ENCODE measurements at regions not wholly inside any gene's neighbourhood (a gene's known extent, or its start where the extent isn't known, plus 50 kb on each side); places are given as distances from the start of the nearest gene placed in this dataset.

- POLR2A ChIA-PET, result no interaction called here
- Histone ChIP-seq H3K9me3 (ENCODE audit: control insufficient read depth, insufficient read depth, low read length) (peaks cover 14% of the 10 kb centered on the region), H3K4me3 (ENCODE audit: low read depth, low read length) (no peak overlapping the region), H3K27me3 (ENCODE audit: control insufficient read depth, insufficient read depth, low read length) (no peaks in the 10 kb centered on the region), H3K27ac (ENCODE audit: low read depth, low read length) (no peak overlapping the region)
- TF ChIP-seq, protein P1, sequence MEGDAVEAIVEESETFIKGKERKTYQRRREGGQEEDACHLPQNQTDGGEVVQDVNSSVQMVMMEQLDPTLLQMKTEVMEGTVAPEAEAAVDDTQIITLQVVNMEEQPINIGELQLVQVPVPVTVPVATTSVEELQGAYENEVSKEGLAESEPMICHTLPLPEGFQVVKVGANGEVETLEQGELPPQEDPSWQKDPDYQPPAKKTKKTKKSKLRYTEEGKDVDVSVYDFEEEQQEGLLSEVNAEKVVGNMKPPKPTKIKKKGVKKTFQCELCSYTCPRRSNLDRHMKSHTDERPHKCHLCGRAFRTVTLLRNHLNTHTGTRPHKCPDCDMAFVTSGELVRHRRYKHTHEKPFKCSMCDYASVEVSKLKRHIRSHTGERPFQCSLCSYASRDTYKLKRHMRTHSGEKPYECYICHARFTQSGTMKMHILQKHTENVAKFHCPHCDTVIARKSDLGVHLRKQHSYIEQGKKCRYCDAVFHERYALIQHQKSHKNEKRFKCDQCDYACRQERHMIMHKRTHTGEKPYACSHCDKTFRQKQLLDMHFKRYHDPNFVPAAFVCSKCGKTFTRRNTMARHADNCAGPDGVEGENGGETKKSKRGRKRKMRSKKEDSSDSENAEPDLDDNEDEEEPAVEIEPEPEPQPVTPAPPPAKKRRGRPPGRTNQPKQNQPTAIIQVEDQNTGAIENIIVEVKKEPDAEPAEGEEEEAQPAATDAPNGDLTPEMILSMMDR (IDR thresholded peaks at IDR 0.05; ENCODE audit: low read depth, low read length), result no peak
- no peak for DNase-seq (ENCODE audit: low read depth, low spot score)
- CTCF ChIA-PET, result no interaction called here
Measured at GRCh38 chr3:182212479-182213076, 500.9 kb downstream of the SOX2 start.

- Histone ChIP-seq H3K4me3 (ENCODE audit: low read depth, low read length) (no peak overlapping the region), H3K27ac (ENCODE audit: low read depth, low read length) (no peak overlapping the region), H3K9me3 (ENCODE audit: control insufficient read depth, insufficient read depth, low read length) (peaks cover 10% of the 10 kb centered on the region), H3K27me3 (ENCODE audit: control insufficient read depth, insufficient read depth, low read length) (no peaks in the 10 kb centered on the region)
- CTCF ChIA-PET, result no interaction called here
- DNase-seq (ENCODE audit: low read depth, low spot score), result no peak
- TF ChIP-seq, protein P1 (IDR thresholded peaks at IDR 0.05; ENCODE audit: low read depth, low read length), result no peak
- POLR2A ChIA-PET, result no interaction called here
Measured at GRCh38 chr3:182214416-182214815, 502.7 kb downstream of the SOX2 start.

GRCh38 chr3:182215881-182216280 is 504.2 kb downstream of the SOX2 start:
- no peak overlapping the region for H3K4me3 ChIP-seq (ENCODE audit: low read depth, low read length)
- POLR2A ChIA-PET, result no interaction called here
- CTCF ChIA-PET, result no interaction called here
- H3K9me3 ChIP-seq (ENCODE audit: control insufficient read depth, insufficient read depth, low read length), result peaks cover 6% of the 10 kb centered on the region; the same call in 1 of the 2 replicates
- TF ChIP-seq, protein P1 (IDR thresholded peaks at IDR 0.05; ENCODE audit: low read depth, low read length), result no peak
- DNase-seq (ENCODE audit: low read depth, low spot score), result no peak
- no peaks in the 10 kb centered on the region for H3K27me3 ChIP-seq (ENCODE audit: control insufficient read depth, insufficient read depth, low read length)
- no peak overlapping the region for H3K27ac ChIP-seq (ENCODE audit: low read depth, low read length)

- ChIA-PET POLR2A (no interaction called here), CTCF (no interaction called here)
- Histone ChIP-seq H3K9me3 (ENCODE audit: control insufficient read depth, insufficient read depth, low read length) (peaks cover 6% of the 10 kb centered on the region; the same call in 1 of the 2 replicates), H3K4me3 (ENCODE audit: low read depth, low read length) (no peak overlapping the region), H3K27ac (ENCODE audit: low read depth, low read length) (no peak overlapping the region), H3K27me3 (ENCODE audit: control insufficient read depth, insufficient read depth, low read length) (no peaks in the 10 kb centered on the region)
- TF ChIP-seq, protein P1 (IDR thresholded peaks at IDR 0.05; ENCODE audit: low read depth, low read length), result no peak
- DNase-seq (ENCODE audit: low read depth, low spot score), result no peak
Measured at GRCh38 chr3:182216311-182216970, 504.7 kb downstream of the SOX2 start.

- DNase-seq (ENCODE audit: low read depth, low spot score), result no peak
- Histone ChIP-seq H3K27me3 (ENCODE audit: control insufficient read depth, insufficient read depth, low read length) (no peaks in the 10 kb centered on the region), H3K9me3 (ENCODE audit: control insufficient read depth, insufficient read depth, low read length) (peaks cover 3% of the 10 kb centered on the region; the same call in 1 of the 2 replicates), H3K27ac (ENCODE audit: low read depth, low read length) (no peak overlapping the region), H3K4me3 (ENCODE audit: low read depth, low read length) (no peak overlapping the region)
- ChIA-PET POLR2A (no interaction called here), CTCF (no interaction called here)
- TF ChIP-seq, protein P1 (IDR thresholded peaks at IDR 0.05; ENCODE audit: low read depth, low read length), result no peak
Measured at GRCh38 chr3:182220013-182220412, 508.3 kb downstream of the SOX2 start.
